ENCODE measurements at regions not wholly inside any gene's neighbourhood (a gene's known extent, or its start where the extent isn't known, plus 50 kb on each side); places are given as distances from the start of the nearest gene placed in this dataset.

DNA sequence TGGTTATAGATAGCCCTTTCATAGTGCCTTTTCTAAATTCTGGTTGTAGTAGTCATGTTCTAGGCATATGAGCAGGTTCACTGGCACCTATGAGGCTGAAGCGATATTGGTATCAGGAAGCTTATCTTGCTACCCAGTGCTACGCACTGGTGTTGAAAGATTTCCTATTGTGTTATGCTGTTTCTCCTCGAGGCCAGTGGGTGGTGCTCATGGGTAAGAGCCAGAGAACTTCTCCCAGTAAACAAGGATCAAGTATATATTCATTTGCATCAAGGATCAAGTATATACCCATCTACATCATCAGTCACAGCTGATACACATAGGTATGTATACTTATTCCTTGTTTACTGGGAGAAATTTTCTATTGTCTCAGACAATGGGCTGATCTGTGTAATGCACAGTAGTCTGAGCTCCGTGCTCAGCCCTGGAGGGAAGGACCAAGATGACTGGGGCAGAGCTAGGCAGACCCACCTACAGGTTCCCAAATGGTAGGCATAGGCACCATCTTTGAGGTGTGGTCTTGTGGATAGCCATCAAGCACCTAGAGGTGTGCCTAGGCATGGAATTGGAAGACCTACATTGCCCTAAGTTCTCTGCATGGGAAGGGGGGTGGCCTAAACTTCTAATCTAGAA is 101.2 kb upstream of the GALNT13 start:
- TF ChIP-seq, protein P1, sequence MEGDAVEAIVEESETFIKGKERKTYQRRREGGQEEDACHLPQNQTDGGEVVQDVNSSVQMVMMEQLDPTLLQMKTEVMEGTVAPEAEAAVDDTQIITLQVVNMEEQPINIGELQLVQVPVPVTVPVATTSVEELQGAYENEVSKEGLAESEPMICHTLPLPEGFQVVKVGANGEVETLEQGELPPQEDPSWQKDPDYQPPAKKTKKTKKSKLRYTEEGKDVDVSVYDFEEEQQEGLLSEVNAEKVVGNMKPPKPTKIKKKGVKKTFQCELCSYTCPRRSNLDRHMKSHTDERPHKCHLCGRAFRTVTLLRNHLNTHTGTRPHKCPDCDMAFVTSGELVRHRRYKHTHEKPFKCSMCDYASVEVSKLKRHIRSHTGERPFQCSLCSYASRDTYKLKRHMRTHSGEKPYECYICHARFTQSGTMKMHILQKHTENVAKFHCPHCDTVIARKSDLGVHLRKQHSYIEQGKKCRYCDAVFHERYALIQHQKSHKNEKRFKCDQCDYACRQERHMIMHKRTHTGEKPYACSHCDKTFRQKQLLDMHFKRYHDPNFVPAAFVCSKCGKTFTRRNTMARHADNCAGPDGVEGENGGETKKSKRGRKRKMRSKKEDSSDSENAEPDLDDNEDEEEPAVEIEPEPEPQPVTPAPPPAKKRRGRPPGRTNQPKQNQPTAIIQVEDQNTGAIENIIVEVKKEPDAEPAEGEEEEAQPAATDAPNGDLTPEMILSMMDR (IDR thresholded peaks at IDR 0.05) = peak; percentile 13
- Histone ChIP-seq H3K4me1 (no peaks in the 10 kb centered on the region), H3K4me3 (no peak overlapping the region), H3K9me3 (peaks cover 30% of the 10 kb centered on the region), H3K27me3 (no peaks in the 10 kb centered on the region), H3K36me3 (no peaks in the 10 kb centered on the region), H3K27ac (no peak overlapping the region)
- intact Hi-C loops (cut with DNase I) = no loop called here
- DNase-seq = no peak
- ATAC-seq = peak; percentile 14

DNA sequence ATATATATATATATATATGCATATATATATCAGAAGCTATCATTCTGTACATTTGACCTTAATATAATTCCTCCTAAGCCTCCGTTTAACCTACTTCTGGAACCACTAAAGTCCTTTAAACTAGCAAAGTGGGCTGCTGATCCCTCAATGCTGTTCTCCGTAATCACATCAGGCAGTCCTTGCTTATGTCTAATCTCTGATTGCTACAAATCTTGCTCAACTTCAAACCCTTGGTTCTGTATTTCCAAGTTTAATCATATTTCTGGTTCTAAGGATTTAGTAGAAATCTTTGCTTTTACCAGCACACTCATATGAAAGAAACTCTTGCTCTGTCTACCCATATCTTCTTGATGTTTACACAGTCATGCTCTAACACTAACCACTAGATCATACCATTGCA is 91.5 kb upstream of the GALNT13 start:
- intact Hi-C loops (cut with DNase I) = no loop called here
- no peaks in the 10 kb centered on the region for H3K9me3 ChIP-seq
- no peaks in the 10 kb centered on the region for H3K36me3 ChIP-seq
- ATAC-seq = no peak
- no peak for DNase-seq
- no peak overlapping the region for H3K4me3 ChIP-seq
- H3K27me3 ChIP-seq = no peaks in the 10 kb centered on the region
- no peak overlapping the region for H3K27ac ChIP-seq
- no peaks in the 10 kb centered on the region for H3K4me1 ChIP-seq
- TF ChIP-seq, protein P1 (IDR thresholded peaks at IDR 0.05) = no peak

DNA sequence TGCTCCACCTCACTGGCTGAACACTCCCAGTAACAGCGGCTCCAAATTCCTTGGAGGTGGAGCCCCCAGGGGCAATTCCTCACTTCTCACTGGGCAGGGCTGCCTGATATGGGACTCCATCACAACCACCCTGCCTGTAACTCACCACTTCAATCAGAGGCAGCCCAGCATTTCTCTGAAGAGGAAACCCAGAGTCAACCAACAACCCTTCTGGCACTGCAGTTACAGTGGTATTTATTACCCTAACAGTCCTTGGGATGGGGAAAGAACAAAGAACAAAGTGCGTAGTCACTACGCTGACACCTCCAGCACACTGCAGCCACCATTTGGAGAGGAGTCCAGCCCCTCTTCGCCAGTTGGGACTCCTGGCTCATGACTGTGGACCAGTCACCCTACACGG is 85.7 kb upstream of the GALNT13 start:
- no peaks in the 10 kb centered on the region for H3K4me1 ChIP-seq
- TF ChIP-seq, protein P1 (IDR thresholded peaks at IDR 0.05) = no peak
- intact Hi-C loops (cut with DNase I) = no loop called here
- H3K4me3 ChIP-seq = no peak overlapping the region
- DNase-seq (no peak), ATAC-seq (no peak)
- H3K27me3 ChIP-seq = no peaks in the 10 kb centered on the region
- no peak overlapping the region for H3K27ac ChIP-seq
- H3K36me3 ChIP-seq = no peaks in the 10 kb centered on the region
- no peaks in the 10 kb centered on the region for H3K9me3 ChIP-seq

DNA sequence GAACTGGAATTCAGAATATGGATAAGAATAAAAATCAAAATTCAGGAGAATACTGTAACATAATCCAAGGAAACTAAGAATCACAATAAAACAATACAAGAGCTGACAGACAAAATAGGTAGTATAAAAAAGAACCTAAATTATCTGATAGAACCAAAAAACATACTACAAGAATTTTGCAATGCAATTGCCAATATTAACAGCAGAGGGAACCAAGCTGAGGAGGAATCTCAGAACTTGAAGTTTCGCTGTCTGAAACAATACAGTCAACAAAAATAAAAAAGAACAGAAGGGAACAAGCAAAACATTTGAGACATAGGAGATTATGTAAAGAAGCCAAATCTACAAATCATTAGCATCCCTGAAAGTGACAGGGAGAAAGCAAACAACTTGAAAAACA is 84.1 kb upstream of the GALNT13 start:
- DNase-seq = no peak
- TF ChIP-seq, protein P1 (IDR thresholded peaks at IDR 0.05) = no peak

DNA sequence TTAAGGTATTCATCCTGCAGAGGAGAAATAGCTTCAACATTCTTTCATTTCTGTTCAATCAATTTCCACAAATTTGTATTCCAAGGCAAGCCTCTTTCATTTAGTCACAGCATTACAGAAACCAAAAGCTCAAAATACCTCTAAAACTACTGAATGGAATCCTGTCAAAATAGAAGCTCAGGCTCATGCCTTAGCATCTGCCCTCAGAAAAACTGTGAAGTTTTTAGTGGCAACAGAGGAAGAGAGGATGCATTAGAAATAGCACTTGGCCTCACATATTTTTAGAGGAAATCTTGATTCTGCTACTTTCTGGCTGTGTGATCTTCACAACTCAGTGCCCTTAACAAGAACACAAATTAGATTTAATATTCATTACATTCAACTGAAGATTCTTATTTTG is 69.1 kb upstream of the GALNT13 start:
- intact Hi-C loops (cut with DNase I) = no loop called here
- DNase-seq (no peak), ATAC-seq (no peak)
- H3K9me3 ChIP-seq = no peaks in the 10 kb centered on the region
- H3K36me3 ChIP-seq = no peaks in the 10 kb centered on the region
- no peaks in the 10 kb centered on the region for H3K27me3 ChIP-seq
- TF ChIP-seq, protein P1 (IDR thresholded peaks at IDR 0.05) = no peak
- no peak overlapping the region for H3K4me3 ChIP-seq
- H3K27ac ChIP-seq = no peak overlapping the region
- no peaks in the 10 kb centered on the region for H3K4me1 ChIP-seq

More for the DNA sequence above, 84.1 kb upstream of the GALNT13 start:
- ATAC-seq = no peak
- no peak overlapping the region for H3K27ac ChIP-seq
- no peaks in the 10 kb centered on the region for H3K4me1 ChIP-seq
- intact Hi-C loops (cut with DNase I) = no loop called here
- no peaks in the 10 kb centered on the region for H3K9me3 ChIP-seq
- H3K27me3 ChIP-seq = no peaks in the 10 kb centered on the region
- H3K4me3 ChIP-seq = no peak overlapping the region
- H3K36me3 ChIP-seq = no peaks in the 10 kb centered on the region

DNA sequence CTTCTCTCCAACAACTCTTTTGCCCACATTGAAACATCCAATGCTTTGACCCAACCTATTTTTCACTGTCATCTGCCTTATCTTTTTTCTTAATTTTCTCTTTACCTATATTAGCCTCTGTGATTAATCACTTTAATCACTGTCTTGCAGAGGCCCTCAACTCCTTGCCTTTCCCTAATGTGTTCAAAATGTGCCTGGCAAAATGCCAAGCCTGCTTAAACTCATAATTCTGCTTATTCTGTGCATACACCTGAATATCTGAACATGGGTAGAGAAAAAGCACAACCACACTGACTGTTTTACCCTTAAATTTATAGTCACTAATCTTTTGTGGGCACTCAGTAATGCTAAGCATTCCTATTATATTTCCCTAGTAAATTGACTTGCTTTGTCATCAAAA is 63.0 kb upstream of the GALNT13 start:
- no peak overlapping the region for H3K4me3 ChIP-seq
- H3K27ac ChIP-seq = no peak overlapping the region
- H3K36me3 ChIP-seq = no peaks in the 10 kb centered on the region
- DNase-seq = no peak
- TF ChIP-seq, protein P1 (IDR thresholded peaks at IDR 0.05) = no peak
- no peaks in the 10 kb centered on the region for H3K4me1 ChIP-seq
- no peak for ATAC-seq
- intact Hi-C loops (cut with DNase I) = no loop called here
- H3K27me3 ChIP-seq = no peaks in the 10 kb centered on the region
- H3K9me3 ChIP-seq = no peaks in the 10 kb centered on the region
